ENCODE measurements at regions not wholly inside any gene's neighbourhood (a gene's known extent, or its start where the extent isn't known, plus 50 kb on each side); places are given as distances from the start of the nearest gene placed in this dataset.

GRCh38 chr2:439556-440402, 151.9 kb upstream of the ALKAL2 start:
- H3K79me2 ChIP-seq (ENCODE audit: insufficient read depth, low read length) = no peaks in the 10 kb centered on the region
- in situ Hi-C loops (cut with HindIII; ENCODE audit: extremely low pct_ligation_motif_present, low pct_unique_long_range_greater_than_20kb) = no loop called here
- no TSS peak for BruUV-seq (replicated peaks)
- no peaks in the 10 kb centered on the region for H3K4me1 ChIP-seq (ENCODE audit: insufficient read depth, low read length)
- intact Hi-C loops (cut with micrococcal nuclease; ENCODE audit: unreplicated experiment) = loop anchor here (2.0 kb wide), 1 partner anchor 51 kb away; no protein-coding TSS in a partner anchor
- H3K36me3 ChIP-seq (replicated peaks in 1 of 2; ENCODE audit: control insufficient read depth in 1 of 2, insufficient read depth in 2 of 2, low read length in 2 of 2) = no peaks in the 10 kb centered on the region
- POLR2A ChIA-PET = no interaction called here
- H3K4me3 ChIP-seq (replicated peaks in 1 of 3; ENCODE audit: insufficient read depth in 1 of 3, low read depth in 2 of 3, low read length in 3 of 3) = no peak overlapping the region
- H2AFZ ChIP-seq (ENCODE audit: low read length) = no peak overlapping the region
- 0 out of 4 replicates have a peak, but pooled peaks of 1 of the 2 experiments have one; percentile 4 for TF ChIP-seq MAFK (conservative IDR thresholded peaks at IDR 0.05 in 1 of 2, IDR thresholded peaks at IDR 0.05 in 1 of 2; ENCODE audit: low read length in 2 of 2)
- no peak for TF ChIP-seq THYN1 (CRISPR knock-in tag; IDR thresholded peaks at IDR 0.05; ENCODE audit: borderline replicate concordance, low read depth)
- no peak for TF ChIP-seq CENPT (CRISPR knock-in tag; IDR thresholded peaks at IDR 0.05; ENCODE audit: low read depth)
- no peak; the same call in 2 of the 3 replicates for ATAC-seq
- H3K4me2 ChIP-seq (ENCODE audit: low read depth, low read length) = no peak overlapping the region
- H4K20me1 ChIP-seq (ENCODE audit: insufficient read depth, low read length) = no peaks in the 10 kb centered on the region; the same call in 1 of the 2 replicates
- no peak for DNase-seq (ENCODE audit: low spot score)
- no peaks in the 10 kb centered on the region for H3K9me3 ChIP-seq (ENCODE audit: low read length)
- CTCF ChIA-PET (ENCODE audit: low intra/inter-chr PET ratio, low total read pairs) = no interaction called here
- H3K27ac ChIP-seq (ENCODE audit: extremely low read length, insufficient read depth, low read length) = no peak overlapping the region
- no peak for FAIRE-seq
- no peak overlapping the region for H3K9ac ChIP-seq (ENCODE audit: insufficient read depth, low read depth, low read length)
- 55% methylated on average over 23 of the region's 24 CpGs for WGBS (ENCODE audit: low lambda C conversion rate)
- H3K27me3 ChIP-seq (ENCODE audit: control insufficient read depth in 1 of 2, insufficient read depth in 2 of 2, low read length in 2 of 2) = peaks cover 5 to 44% of the 10 kb centered on the region in 2 experiments

- no peaks in the 10 kb centered on the region for H3K4me1 ChIP-seq (ENCODE audit: insufficient read depth, low read length)
- no peak; the same call in 2 of the 3 replicates for ATAC-seq
- no peak for DNase-seq (ENCODE audit: low spot score)
- H4K20me1 ChIP-seq (ENCODE audit: insufficient read depth, low read length) = no peaks in the 10 kb centered on the region; the same call in 1 of the 2 replicates
- TF ChIP-seq MNT (IDR thresholded peaks at IDR 0.05) (0 out of 2 replicates have a peak, but pooled peaks have one; percentile 39), NAIF1 (CRISPR knock-in tag; IDR thresholded peaks at IDR 0.05; ENCODE audit: borderline replicate concordance) (no peak)
- in situ Hi-C loops (cut with HindIII; ENCODE audit: extremely low pct_ligation_motif_present, low pct_unique_long_range_greater_than_20kb) (no loop called here), intact Hi-C loops (cut with micrococcal nuclease; ENCODE audit: unreplicated experiment) (no loop called here)
- no peak overlapping the region for H3K27ac ChIP-seq (ENCODE audit: extremely low read length, insufficient read depth, low read length)
- WGBS (ENCODE audit: low lambda C conversion rate) = 27% methylated on average over 17 of the region's 17 CpGs
- BruUV-seq (replicated peaks) = no TSS peak
- no peak for FAIRE-seq
- H3K9me3 ChIP-seq (ENCODE audit: low read length) = no peaks in the 10 kb centered on the region
- POLR2A ChIA-PET = no interaction called here
- no peaks in the 10 kb centered on the region for H3K36me3 ChIP-seq (replicated peaks in 1 of 2; ENCODE audit: control insufficient read depth in 1 of 2, insufficient read depth in 2 of 2, low read length in 2 of 2)
- H3K4me3 ChIP-seq (replicated peaks in 1 of 3; ENCODE audit: insufficient read depth in 1 of 3, low read depth in 2 of 3, low read length in 3 of 3) = no peak overlapping the region
- H3K4me2 ChIP-seq (ENCODE audit: low read depth, low read length) = no peak overlapping the region
- CTCF ChIA-PET (ENCODE audit: low intra/inter-chr PET ratio, low total read pairs) = no interaction called here
- no peaks in the 10 kb centered on the region for H3K79me2 ChIP-seq (ENCODE audit: insufficient read depth, low read length)
- no peak overlapping the region for H2AFZ ChIP-seq (ENCODE audit: low read length)
- no peak overlapping the region for H3K9ac ChIP-seq (ENCODE audit: insufficient read depth, low read depth, low read length)
- H3K27me3 ChIP-seq (ENCODE audit: control insufficient read depth in 1 of 2, insufficient read depth in 2 of 2, low read length in 2 of 2) = peaks cover 5 to 37% of the 10 kb centered on the region in 2 experiments
Observed at GRCh38 chr2:439077-439476, 151.2 kb upstream of the ALKAL2 start.

Measured in HepG2 (cell line).